SK-N-SH (cell line): ENCODE measurements at regions not wholly inside any gene's neighbourhood (a gene's known extent, or its start where the extent isn't known, plus 50 kb on each side); places are given as distances from the start of the nearest gene placed in this dataset.

Experiments used
- CTCF ChIA-PET: fragments of 300-600, 350-600 bp; formaldehyde crosslinking; extraction: SDS; loops from one replicate; lab custom pipeline; 2021; lab: Yijun Ruan, JAX
- POLR2A ChIA-PET: fragments of 350-600 bp; sonication (Branson Sonifier 250); formaldehyde crosslinking; extraction: SDS; loops from one replicate; lab custom pipeline; 2020; ENCODE audit warnings: antibody characterized with exemption, inconsistent platforms; lab: Yijun Ruan, JAX
- DNase-seq: peaks from one replicate; pipeline ENCODE4 v3.0.0; 2012
- H2AFZ ChIP-seq: fragments of 200-600 bp; sonication (generic); 2 replicates; pipeline ENCODE4 v1.8.1; 2016; ENCODE audit warnings: antibody characterized with exemption, mild to moderate bottlenecking, low read depth
- H3F3A ChIP-seq: fragments of 200-600 bp; sonication (generic); replicated peaks from 2 replicates; pipeline ENCODE3; 2016; ENCODE audit warnings: antibody characterized with exemption, mild to moderate bottlenecking; ENCODE audit not compliant: insufficient read depth
- H3K27ac ChIP-seq, 2 experiments: fragments of 200-500 bp in 1 of 2; fragments of 200-600 bp in 1 of 2; sonication (Bioruptor generic) in 1 of 2; sonication (generic), shearing (Covaris generic) in 1 of 2; 2 replicates each; pipeline versions ENCODE4 v1.5.1 to v1.6.1; 2014 to 2016; ENCODE audit warnings: low read depth in 2 of 2, inconsistent platforms in 1 of 2, low read length in 1 of 2, mild to moderate bottlenecking in 1 of 2, mixed read lengths in 1 of 2
- H3K27me3 ChIP-seq: fragments of 200-600 bp; sonication (generic), shearing (Covaris generic); 2 replicates; pipeline ENCODE4 v1.6.1; 2016; ENCODE audit warnings: mixed run types; ENCODE audit not compliant: insufficient read depth
- H3K36me3 ChIP-seq, 2 experiments: fragments of 200-500 bp in 1 of 2; fragments of 200-600 bp in 1 of 2; sonication (Bioruptor generic) in 1 of 2; sonication (generic) in 1 of 2; replicated peaks in 1 of 2; 2 replicates each; pipeline versions ENCODE3 to v1.5.1; 2014 to 2016; ENCODE audit warnings: low read length in 1 of 2, mild to moderate bottlenecking in 1 of 2; ENCODE audit not compliant: insufficient read depth in 2 of 2, control insufficient read depth in 1 of 2
- H3K4me1 ChIP-seq, 2 experiments: fragments of 200-500 bp in 1 of 2; fragments of 200-600 bp in 1 of 2; sonication (Bioruptor generic) in 1 of 2; sonication (generic), shearing (Covaris generic) in 1 of 2; 2 replicates each; pipeline versions ENCODE4 v1.5.1 to v1.6.1; 2014 to 2016; ENCODE audit warnings: low read depth in 1 of 2, low read length in 1 of 2, mixed run types in 1 of 2; ENCODE audit not compliant: insufficient read depth in 2 of 2, control insufficient read depth in 1 of 2
- H3K4me2 ChIP-seq: fragments of 200-600 bp; sonication (generic), shearing (Covaris generic); 2 replicates; pipeline ENCODE4 v1.6.1; 2017; ENCODE audit warnings: mixed run types
- H3K4me3 ChIP-seq, 2 experiments: fragments of 200-500 bp in 1 of 2; fragments of 200-600 bp in 1 of 2; sonication (Bioruptor generic) in 1 of 2; sonication (generic), shearing (Covaris generic) in 1 of 2; 2 replicates each; pipeline versions ENCODE4 v1.5.1 to v1.8.1; 2014 to 2016; ENCODE audit warnings: low read depth in 2 of 2, inconsistent platforms in 1 of 2, low read length in 1 of 2, mild to moderate bottlenecking in 1 of 2, mixed read lengths in 1 of 2, moderate library complexity in 1 of 2
- H3K79me2 ChIP-seq: fragments of 200-600 bp; sonication (generic); 2 replicates; pipeline ENCODE4 v1.8.1; 2017; ENCODE audit warnings: mild to moderate bottlenecking; ENCODE audit not compliant: insufficient read depth
- H3K9ac ChIP-seq: fragments of 200-600 bp; sonication (generic); 2 replicates; pipeline ENCODE4 v1.6.1; 2017; ENCODE audit warnings: mixed run types
- H3K9me2 ChIP-seq: fragments of 200-600 bp; sonication (generic); 2 replicates; pipeline ENCODE4 v1.6.1; 2017; ENCODE audit warnings: mixed run types
- H3K9me3 ChIP-seq: fragments of 200-600 bp; sonication (generic); 2 replicates; pipeline ENCODE4 v1.6.1; 2017; ENCODE audit warnings: mixed run types, mild to moderate bottlenecking, moderate library complexity
- H4K20me1 ChIP-seq: fragments of 200-600 bp; sonication (generic); 2 replicates; pipeline ENCODE4 v1.6.1; 2017; ENCODE audit warnings: mild to moderate bottlenecking, mixed run types; ENCODE audit not compliant: insufficient read depth
- CHD2 ChIP-seq: fragments of 150-350 bp; IDR thresholded peaks from 2 replicates; pipeline ENCODE4 v1.6.1; 2018; ENCODE audit warnings: low read length; ENCODE audit not compliant: partially characterized antibody
- CTCF ChIP-seq: fragments of 200-600 bp; sonication (generic); IDR thresholded peaks from 2 replicates; pipeline ENCODE4 v1.6.1; 2017; ENCODE audit warnings: antibody characterized with exemption, mild to moderate bottlenecking, moderate library complexity
- ELF1 ChIP-seq: IDR thresholded peaks from 2 replicates; pipeline ENCODE4 v1.4.0; 2012
- FOSL2 ChIP-seq: IDR thresholded peaks from 2 replicates; pipeline ENCODE4 v1.4.0; 2012; ENCODE audit warnings: low read depth, mild to moderate bottlenecking, moderate library complexity, borderline replicate concordance
- FOXM1 ChIP-seq: IDR thresholded peaks from 2 replicates; pipeline ENCODE4 v1.4.0; 2012; ENCODE audit warnings: low read depth, mild to moderate bottlenecking
- GATA2 ChIP-seq: sonication (generic); formaldehyde crosslinking; IDR thresholded peaks from 2 replicates; pipeline ENCODE4 v1.5.0; 2020; ENCODE audit warnings: mild to moderate bottlenecking, missing genetic modification reagents
- IRF3 ChIP-seq: fragments of 150-350 bp; IDR thresholded peaks from 2 replicates; pipeline ENCODE4 v1.6.1; 2016; ENCODE audit warnings: mild to moderate bottlenecking, low read depth, low read length
- MAX ChIP-seq: IDR thresholded peaks from 2 replicates; pipeline ENCODE4 v1.4.0; 2012; ENCODE audit warnings: low read depth
- NFIC ChIP-seq: IDR thresholded peaks from 2 replicates; pipeline ENCODE4 v1.4.0; 2012; ENCODE audit warnings: borderline replicate concordance
- PBX3 ChIP-seq: IDR thresholded peaks from 2 replicates; pipeline ENCODE4; 2012
- POLR2AphosphoS5 ChIP-seq: IDR thresholded peaks from 2 replicates; pipeline ENCODE4 v1.6.1; 2012; ENCODE audit warnings: low read depth, low read length
- RFX5 ChIP-seq: IDR thresholded peaks from 2 replicates; pipeline ENCODE4 v1.6.1; 2012; ENCODE audit warnings: mild to moderate bottlenecking, improper control_type of control experiment, low read length
- RXRA ChIP-seq: IDR thresholded peaks from 2 replicates; pipeline ENCODE4 v1.4.0; 2012; ENCODE audit warnings: low read depth, mild to moderate bottlenecking, borderline replicate concordance
- SMC3 ChIP-seq: IDR thresholded peaks from 2 replicates; pipeline ENCODE4 v1.6.1; 2012; ENCODE audit warnings: low read depth, low read length, improper control_type of control experiment
- TAF1 ChIP-seq: IDR thresholded peaks from 2 replicates; pipeline ENCODE4 v1.6.1; 2012; ENCODE audit warnings: low read depth, mild to moderate bottlenecking, low read length, moderate library complexity, borderline replicate concordance
- TCF12 ChIP-seq: IDR thresholded peaks from 2 replicates; pipeline ENCODE4 v1.4.0; 2012
- TEAD4 ChIP-seq: IDR thresholded peaks from 2 replicates; pipeline ENCODE4 v1.4.0; 2012; ENCODE audit warnings: mild to moderate bottlenecking, borderline replicate concordance; ENCODE audit not compliant: insufficient read depth
- YY1 ChIP-seq: IDR thresholded peaks from 2 replicates; pipeline ENCODE4 v1.4.0; 2012; ENCODE audit warnings: low read depth, mild to moderate bottlenecking

GRCh38 chr12:71349950-71350349, 89.6 kb upstream of the LGR5 start (continued):
- no peak for TF ChIP-seq PBX3
- TF ChIP-seq TAF1, result no peak
- TF ChIP-seq POLR2AphosphoS5, result no peak

GRCh38 chr12:71338933-71339332, 100.7 kb upstream of the LGR5 start:
- Histone ChIP-seq H3F3A (no peaks in the 10 kb centered on the region), H3K4me3 (no peak overlapping the region), H3K4me1 (no peaks in the 10 kb centered on the region), H3K9me2 (no peaks in the 10 kb centered on the region), H3K36me3 (no peaks in the 10 kb centered on the region)
- TF ChIP-seq TEAD4 (no peak), YY1 (no peak), MAX (no peak), ELF1 (no peak), CHD2 (no peak), NFIC (no peak), FOSL2 (no peak), IRF3 (no peak), TCF12 (no peak), RXRA (no peak), GATA2 (CRISPR knock-in tag) (no peak)
- TF ChIP-seq, all 33 proteins: peak for 0
- no peak overlapping the region for H3K9ac ChIP-seq
- CTCF ChIA-PET, result interaction anchor here (1.6 kb wide), 1 partner anchor 54 kb away, joined by 4 read pairs; no protein-coding TSS in a partner anchor
- POLR2A ChIA-PET, result no interaction called here
- no peaks in the 10 kb centered on the region for H3K79me2 ChIP-seq
- DNase-seq, result no peak
- H3K27me3 ChIP-seq, result no peaks in the 10 kb centered on the region
- no peaks in the 10 kb centered on the region for H4K20me1 ChIP-seq
- H3K4me2 ChIP-seq, result no peak overlapping the region
- H2AFZ ChIP-seq, result no peak overlapping the region
- no peak overlapping the region for H3K27ac ChIP-seq
- H3K9me3 ChIP-seq, result no peaks in the 10 kb centered on the region

- H3K36me3 ChIP-seq, result no peaks in the 10 kb centered on the region
- no peak overlapping the region for H3K9ac ChIP-seq
- H3K9me3 ChIP-seq, result no peaks in the 10 kb centered on the region
- DNase-seq, result no peak
- no peaks in the 10 kb centered on the region for H3F3A ChIP-seq
- H3K27ac ChIP-seq, result no peak overlapping the region
- CTCF ChIA-PET, result interaction anchor here (1.0 kb wide), 1 partner anchor 336 kb away, joined by 3 read pairs; no protein-coding TSS in a partner anchor
- no peak overlapping the region for H3K4me2 ChIP-seq
- no peak overlapping the region for H2AFZ ChIP-seq
- no peaks in the 10 kb centered on the region for H3K9me2 ChIP-seq
- no peaks in the 10 kb centered on the region for H3K27me3 ChIP-seq
- no peak for TF ChIP-seq CTCF
- no peak for TF ChIP-seq PBX3
- TF ChIP-seq TEAD4, result no peak
- no peak for TF ChIP-seq SMC3
- no peak for TF ChIP-seq FOXM1
- TF ChIP-seq RFX5, result no peak
- POLR2A ChIA-PET, result no interaction called here
- H3K4me1 ChIP-seq, result no peaks in the 10 kb centered on the region
- no peaks in the 10 kb centered on the region for H3K79me2 ChIP-seq
- no peaks in the 10 kb centered on the region for H4K20me1 ChIP-seq
- no peak overlapping the region for H3K4me3 ChIP-seq
Observed at GRCh38 chr12:71335963-71336257, 103.7 kb upstream of the LGR5 start.
